ENCODE measurements at regions not wholly inside any gene's neighbourhood (a gene's known extent, or its start where the extent isn't known, plus 50 kb on each side); places are given as distances from the start of the nearest gene placed in this dataset.
"Not testable (repeated sequence)": the region's sequence is repeated elsewhere in the genome, so short reads cannot be mapped to it uniquely, and the experiment has no call there.

DNA sequence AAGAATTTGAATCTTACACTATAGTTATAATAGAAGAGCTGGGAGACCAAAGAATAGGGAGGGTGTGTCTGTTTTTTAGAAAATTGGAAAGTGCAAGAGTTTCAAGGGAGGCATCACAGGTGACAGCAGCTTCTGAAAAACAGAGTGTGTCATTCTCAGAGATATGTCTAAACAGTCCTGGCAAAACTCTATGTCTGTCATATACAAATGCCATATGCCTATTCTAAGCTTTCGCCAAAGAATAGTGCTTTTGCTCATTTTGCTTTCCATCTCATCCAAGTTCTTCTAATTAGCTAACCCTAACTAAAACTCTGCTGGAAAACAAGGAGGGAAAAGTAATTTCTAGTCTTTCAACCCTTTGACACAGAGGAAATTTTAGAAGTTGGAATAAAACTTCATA is 388.0 kb upstream of the TYRP1 start:
- Mint-ChIP-seq H3K4me3 (no peak overlapping the region), H3K4me1 (no peaks in the 10 kb centered on the region), H3K9me3 (peaks cover 19% of the 10 kb centered on the region), H3K27me3 (ENCODE audit: low read depth) (no peaks in the 10 kb centered on the region), H3K36me3 (peaks cover 2% of the 10 kb centered on the region), H3K27ac (no peak overlapping the region)
- TF ChIP-seq, protein P1, sequence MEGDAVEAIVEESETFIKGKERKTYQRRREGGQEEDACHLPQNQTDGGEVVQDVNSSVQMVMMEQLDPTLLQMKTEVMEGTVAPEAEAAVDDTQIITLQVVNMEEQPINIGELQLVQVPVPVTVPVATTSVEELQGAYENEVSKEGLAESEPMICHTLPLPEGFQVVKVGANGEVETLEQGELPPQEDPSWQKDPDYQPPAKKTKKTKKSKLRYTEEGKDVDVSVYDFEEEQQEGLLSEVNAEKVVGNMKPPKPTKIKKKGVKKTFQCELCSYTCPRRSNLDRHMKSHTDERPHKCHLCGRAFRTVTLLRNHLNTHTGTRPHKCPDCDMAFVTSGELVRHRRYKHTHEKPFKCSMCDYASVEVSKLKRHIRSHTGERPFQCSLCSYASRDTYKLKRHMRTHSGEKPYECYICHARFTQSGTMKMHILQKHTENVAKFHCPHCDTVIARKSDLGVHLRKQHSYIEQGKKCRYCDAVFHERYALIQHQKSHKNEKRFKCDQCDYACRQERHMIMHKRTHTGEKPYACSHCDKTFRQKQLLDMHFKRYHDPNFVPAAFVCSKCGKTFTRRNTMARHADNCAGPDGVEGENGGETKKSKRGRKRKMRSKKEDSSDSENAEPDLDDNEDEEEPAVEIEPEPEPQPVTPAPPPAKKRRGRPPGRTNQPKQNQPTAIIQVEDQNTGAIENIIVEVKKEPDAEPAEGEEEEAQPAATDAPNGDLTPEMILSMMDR (IDR thresholded peaks at IDR 0.05; ENCODE audit: unreplicated experiment), result no peak
- no peak for DNase-seq (ENCODE audit: low spot score in 2 of 2, unreplicated experiment in 2 of 2)

DNA sequence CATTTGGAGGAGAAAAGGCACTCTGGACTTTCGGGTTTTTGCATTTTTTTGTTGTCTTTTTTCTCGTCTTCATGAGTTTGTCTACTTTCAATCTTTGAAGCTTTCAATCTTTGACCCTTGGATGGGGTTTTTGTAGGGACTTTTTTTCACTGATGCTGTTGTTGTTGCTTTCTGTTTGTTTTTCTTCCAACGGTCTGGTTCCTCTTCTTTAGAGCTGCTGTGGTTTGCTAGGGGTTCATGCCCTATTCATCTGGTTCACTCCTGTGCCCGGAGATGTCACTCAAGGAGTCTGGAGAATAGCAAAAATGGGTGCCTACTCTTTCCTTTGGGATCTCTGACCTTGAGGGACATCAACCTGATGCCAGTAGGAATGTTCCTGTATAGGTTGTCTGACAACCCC is 378.6 kb upstream of the TYRP1 start:
- H3K36me3 Mint-ChIP-seq, result no peaks in the 10 kb centered on the region
- TF ChIP-seq, protein P1 (IDR thresholded peaks at IDR 0.05; ENCODE audit: unreplicated experiment), result no peak
- H3K27ac Mint-ChIP-seq, result no peak overlapping the region
- peaks cover 9% of the 10 kb centered on the region for H3K4me1 Mint-ChIP-seq
- no peaks in the 10 kb centered on the region for H3K27me3 Mint-ChIP-seq (ENCODE audit: low read depth)
- H3K4me3 Mint-ChIP-seq, result no peak overlapping the region
- DNase-seq (ENCODE audit: low spot score in 2 of 2, unreplicated experiment in 2 of 2), result no peak
- H3K9me3 Mint-ChIP-seq, result peaks cover 47% of the 10 kb centered on the region

DNA sequence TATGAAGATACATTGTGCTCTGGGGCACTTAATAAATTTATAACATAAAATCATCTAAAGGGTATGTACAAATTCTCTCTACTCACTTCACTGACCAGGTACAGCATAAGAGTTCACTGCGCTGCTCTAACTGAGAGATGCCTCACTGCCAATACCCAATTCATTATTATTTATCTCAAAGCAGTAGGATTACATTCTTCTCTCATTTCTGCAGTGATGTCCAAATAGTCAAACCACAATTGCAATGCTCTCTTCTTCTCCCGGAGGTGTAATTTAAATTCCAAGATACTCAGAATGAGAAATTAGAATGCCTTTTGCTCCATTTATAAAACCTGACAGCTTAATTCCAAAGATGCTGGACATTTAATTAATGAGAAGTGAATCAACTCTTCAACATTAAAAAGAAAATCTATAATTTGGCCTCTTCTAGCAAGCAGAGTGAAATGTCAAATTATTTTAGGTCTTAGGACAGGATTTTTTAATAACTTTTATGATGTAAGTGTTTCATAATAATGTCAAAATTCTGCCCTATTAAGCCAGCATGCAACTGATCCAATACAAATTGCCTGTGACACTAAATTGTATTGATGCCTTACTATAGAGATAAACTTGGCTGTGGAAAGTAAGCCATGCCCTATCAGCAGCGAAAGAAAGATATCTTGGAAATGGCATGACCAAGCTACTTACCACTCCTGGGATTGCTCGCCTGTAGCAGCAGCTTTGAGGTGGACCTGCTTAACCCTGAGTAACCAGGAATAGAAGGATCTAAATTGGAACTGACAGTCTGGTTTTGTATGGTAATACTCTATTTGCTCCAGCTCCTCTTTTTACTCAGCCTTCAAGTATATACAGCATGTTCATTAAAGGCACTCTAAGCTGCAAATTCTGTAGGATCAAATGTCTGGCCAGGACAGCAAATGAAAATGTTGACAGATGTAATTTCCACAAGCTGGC is 374.2 kb upstream of the TYRP1 start:
- Mint-ChIP-seq H3K36me3 (no peaks in the 10 kb centered on the region), H3K9me3 (peaks cover 7% of the 10 kb centered on the region), H3K4me1 (peaks cover 9% of the 10 kb centered on the region), H3K27me3 (ENCODE audit: low read depth) (no peaks in the 10 kb centered on the region), H3K4me3 (no peak overlapping the region), H3K27ac (no peak overlapping the region)
- no peak for DNase-seq (ENCODE audit: low spot score in 2 of 2, unreplicated experiment in 2 of 2)
- TF ChIP-seq, protein P1 (IDR thresholded peaks at IDR 0.05; ENCODE audit: unreplicated experiment), result no peak

DNA sequence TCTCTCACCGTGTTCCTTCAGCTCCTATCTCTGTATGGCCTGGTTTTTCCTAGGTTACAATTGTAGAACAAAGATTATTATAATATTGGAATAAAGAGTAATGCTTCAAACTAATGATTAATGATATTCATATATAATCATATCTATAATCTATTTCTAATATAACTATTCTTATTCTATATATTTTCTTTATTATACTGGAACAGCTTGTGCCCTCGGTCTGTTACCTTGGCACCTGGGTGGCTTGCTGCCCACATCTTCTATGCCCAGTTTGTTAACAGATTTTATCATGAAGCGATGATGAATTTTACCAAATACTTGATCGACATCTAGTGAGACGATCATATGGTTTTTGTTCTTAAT is 363.6 kb upstream of the TYRP1 start:
- peaks cover 7% of the 10 kb centered on the region for H3K4me1 Mint-ChIP-seq
- no peak overlapping the region for H3K27ac Mint-ChIP-seq
- H3K9me3 Mint-ChIP-seq, result peaks cover 11% of the 10 kb centered on the region
- DNase-seq (ENCODE audit: low spot score in 2 of 2, unreplicated experiment in 2 of 2), result no peak
- no peaks in the 10 kb centered on the region for H3K36me3 Mint-ChIP-seq
- TF ChIP-seq, protein P1 (IDR thresholded peaks at IDR 0.05; ENCODE audit: unreplicated experiment), result no peak
- no peak overlapping the region for H3K4me3 Mint-ChIP-seq
- no peaks in the 10 kb centered on the region for H3K27me3 Mint-ChIP-seq (ENCODE audit: low read depth)

DNA sequence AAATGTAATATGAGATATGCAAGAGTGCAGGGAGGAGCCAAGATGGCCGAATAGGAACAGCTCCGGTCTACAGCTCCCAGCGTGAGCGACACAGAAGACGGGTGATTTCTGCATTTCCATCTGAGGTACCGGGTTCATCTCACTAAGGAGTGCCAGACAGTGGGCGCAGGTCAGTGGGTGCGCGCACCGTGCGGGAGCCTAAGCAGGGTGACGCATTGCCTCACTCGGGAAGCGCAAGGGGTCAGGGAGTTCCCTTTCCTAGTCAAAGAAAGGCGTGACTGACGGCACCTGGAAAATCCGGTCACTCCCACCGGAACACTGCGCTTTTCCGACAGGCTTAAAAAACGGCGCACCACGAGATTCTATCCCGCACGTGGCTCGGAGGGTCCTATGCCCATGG is 359.2 kb upstream of the TYRP1 start:
- H3K27me3 Mint-ChIP-seq (ENCODE audit: low read depth); DNase-seq (ENCODE audit: low spot score in 2 of 2, unreplicated experiment in 2 of 2); H3K4me3 Mint-ChIP-seq; H3K36me3 Mint-ChIP-seq; H3K9me3 Mint-ChIP-seq; H3K4me1 Mint-ChIP-seq; H3K27ac Mint-ChIP-seq: not testable (repeated sequence)

DNA sequence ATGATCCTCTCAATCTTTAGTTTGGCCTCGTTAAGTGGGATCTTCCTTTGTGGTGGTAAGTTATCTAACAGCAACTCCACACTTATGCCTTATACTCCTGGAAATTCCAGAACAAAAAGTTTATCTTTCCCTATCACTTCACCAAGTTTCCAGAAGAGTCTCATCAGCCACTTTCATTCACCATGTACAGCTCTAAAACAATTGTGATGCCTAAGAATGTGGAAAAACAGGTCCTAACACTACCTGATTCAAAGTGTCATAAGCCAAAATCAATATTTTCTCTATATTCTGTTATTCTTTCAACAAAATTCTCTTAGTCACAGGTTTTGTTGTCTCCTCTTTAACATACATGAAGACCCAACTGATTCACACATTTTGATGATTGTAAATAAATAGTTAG is 342.4 kb upstream of the TYRP1 start:
- TF ChIP-seq, protein P1 (IDR thresholded peaks at IDR 0.05; ENCODE audit: unreplicated experiment), result no peak
- H3K27me3 Mint-ChIP-seq (ENCODE audit: low read depth), result no peaks in the 10 kb centered on the region
- no peaks in the 10 kb centered on the region for H3K36me3 Mint-ChIP-seq
- peaks cover 21% of the 10 kb centered on the region for H3K9me3 Mint-ChIP-seq
- H3K27ac Mint-ChIP-seq, result no peak overlapping the region
- H3K4me3 Mint-ChIP-seq, result no peak overlapping the region
- no peak for DNase-seq (ENCODE audit: low spot score in 2 of 2, unreplicated experiment in 2 of 2)
- H3K4me1 Mint-ChIP-seq, result peaks cover 11% of the 10 kb centered on the region
